ENCODE measurements at regions not wholly inside any gene's neighbourhood (a gene's known extent, or its start where the extent isn't known, plus 50 kb on each side); places are given as distances from the start of the nearest gene placed in this dataset.
"Not testable (repeated sequence)": the region's sequence is repeated elsewhere in the genome, so short reads cannot be mapped to it uniquely, and the experiment has no call there.

GRCh38 chr10:45122180-45122860, 121.6 kb downstream of the ZNF22 start:
- not testable (repeated sequence) for DNase-seq

GRCh38 chr10:45135443-45136198, 134.9 kb downstream of the ZNF22 start:
- DNase-seq: no peak

- DNase-seq: no peak
These were observed 135.5 kb downstream of the ZNF22 start for GRCh38 chr10:45136256-45136655.

- DNase-seq: no peak
These were observed 143.8 kb downstream of the ZNF22 start for GRCh38 chr10:45144326-45145070.

GRCh38 chr10:45145143-45145542, 144.4 kb downstream of the ZNF22 start:
- not testable (repeated sequence) for DNase-seq

- DNase-seq: no peak
These were observed 146.3 kb downstream of the ZNF22 start for GRCh38 chr10:45147000-45147399.

GRCh38 chr10:45150997-45151396, 150.3 kb downstream of the ZNF22 start:
- DNase-seq: no peak

GRCh38 chr10:45151467-45152214, 150.9 kb downstream of the ZNF22 start:
- no peak for DNase-seq

- DNase-seq: no peak
These were observed 152.0 kb downstream of the ZNF22 start for GRCh38 chr10:45152726-45153125.

- DNase-seq: no peak
These were observed 153.8 kb downstream of the ZNF22 start for GRCh38 chr10:45154502-45154901.

- no peak for DNase-seq
These were observed 155.1 kb downstream of the ZNF22 start for GRCh38 chr10:45155784-45156183.

- DNase-seq: no peak
These were observed 155.1 kb downstream of the OR13A1 start for GRCh38 chr10:45160271-45160670.

GRCh38 chr10:45163315-45163975, 152.0 kb downstream of the OR13A1 start:
- no peak for DNase-seq

GRCh38 chr10:45175520-45176118, 139.8 kb downstream of the OR13A1 start:
- DNase-seq: not testable (repeated sequence)

GRCh38 chr10:45179691-45180090, 135.7 kb downstream of the OR13A1 start:
- DNase-seq: no peak

GRCh38 chr10:45180507-45180906, 134.9 kb downstream of the OR13A1 start:
- no peak for DNase-seq

GRCh38 chr10:45180946-45181875, 134.2 kb downstream of the OR13A1 start:
- no peak for DNase-seq

- DNase-seq: no peak
These were observed 132.2 kb downstream of the OR13A1 start for GRCh38 chr10:45183174-45183573.

GRCh38 chr10:45197816-45198485, 117.5 kb downstream of the OR13A1 start:
- DNase-seq: no peak
